Spleen (tissue), 11 donors: ENCODE measurements at regions not wholly inside any gene's neighbourhood (a gene's known extent, or its start where the extent isn't known, plus 50 kb on each side); places are given as distances from the start of the nearest gene placed in this dataset.

ENCODE experiments used
- DNase-seq: peaks from one replicate; pipeline ENCODE4 v3.0.0-alpha.2; 2020
- H3K27ac ChIP-seq, 8 donors: fragments of 200-600 bp; sonication (generic) in 7 of 8; 1 replicate in 4 of 8; 2 replicates in 4 of 8; pipeline versions ENCODE4 v1.5.0 to v1.8.0; 2016 to 2021; ENCODE audit warnings: inconsistent platforms in 4 of 8, mild to moderate bottlenecking in 4 of 8, moderate library complexity in 1 of 8
- H3K27me3 ChIP-seq, 7 donors: fragments of 200-600 bp; sonication (generic) in 6 of 7; replicated peaks in 1 of 7; 1 replicate in 4 of 7; 2 replicates in 3 of 7; pipeline versions ENCODE4 v1.5.0 to v1.8.0; 2016 to 2021; ENCODE audit warnings: inconsistent platforms in 3 of 7, mild to moderate bottlenecking in 1 of 7
- H3K36me3 ChIP-seq, 6 donors: fragments of 200-600 bp; sonication (generic) in 5 of 6; 1 replicate in 4 of 6; 2 replicates in 2 of 6; pipeline versions ENCODE4 v1.5.0 to v1.8.0; 2016 to 2021; ENCODE audit warnings: inconsistent platforms in 2 of 6
- H3K4me1 ChIP-seq, 6 donors: fragments of 200-600 bp; sonication (generic) in 5 of 6; 1 replicate in 3 of 6; 2 replicates in 3 of 6; pipeline versions ENCODE4 v1.5.0 to v1.8.0; 2016 to 2021; ENCODE audit warnings: inconsistent platforms in 3 of 6
- H3K4me3 ChIP-seq, 8 donors: fragments of 200-600 bp; sonication (generic) in 7 of 8; 1 replicate in 4 of 8; 2 replicates in 4 of 8; pipeline versions ENCODE4 v1.5.0 to v1.8.0; 2016 to 2021; ENCODE audit warnings: inconsistent platforms in 4 of 8, mild to moderate bottlenecking in 4 of 8, moderate library complexity in 2 of 8
- H3K9me3 ChIP-seq, 8 donors: fragments of 200-600 bp; sonication (generic) in 7 of 8; 1 replicate in 4 of 8; 2 replicates in 4 of 8; pipeline versions ENCODE4 v1.5.0 to v1.8.0; 2016 to 2021; ENCODE audit warnings: inconsistent platforms in 4 of 8
- CTCF ChIP-seq, 11 experiments: fragments of 200-600 bp in 7 of 11; fragments of 450-650 bp in 4 of 11; sonication (generic) in 4 of 11; IDR thresholded peaks in 8 of 11; conservative IDR thresholded peaks in 3 of 11; 1 replicate in 7 of 11; 2 replicates in 4 of 11; pipeline versions ENCODE4 v1.4.0 to v1.8.0; 2016 to 2021; ENCODE audit warnings: antibody characterized with exemption in 11 of 11, inconsistent platforms in 4 of 11, mild to moderate bottlenecking in 1 of 11
- POLR2A ChIP-seq, 3 donors: fragments of 450-650 bp; IDR thresholded peaks; one replicate each; pipeline ENCODE4 v1.5.1; 2017; ENCODE audit warnings: antibody characterized with exemption in 3 of 3, mild to moderate bottlenecking in 1 of 3
- POLR2AphosphoS5 ChIP-seq, 3 donors: sonication (generic); formaldehyde crosslinking; IDR thresholded peaks; one replicate each; pipeline ENCODE4 v1.5.1; 2017; ENCODE audit warnings: antibody characterized with exemption in 3 of 3
- WGBS, 5 donors: extraction: QIAGEN DNeasy Blood & Tissue Kit in 3 of 5; methylation state at CpG; one replicate each; pipeline versions ENCODE4 v1.1.5 to v1.1.7; 2013 to 2018; 5-methylcytosine and 5-hydroxymethylcytosine counted together
- intact Hi-C: fragments of 100-400 bp; cut with DNase I; formaldehyde crosslinking; loops from one replicate; pipeline ENCODE4 v1.15.0; 2023; ENCODE audit warnings: low total_unique reads
- donor health status: healthy with polysubstance abuse.
- donor health status: DM: no; HTN: no; CAD: no; lungs with moderate emphysema.
- donor health status: DM: no; HTN: no; CAD: no.
- donor health status: Bipolar disorder and iron deficiency.
- donor health status: healthy.
- donor health status: DM: no; HTN: no; CAD: no.
- donor health status: DM: yes; HTN: yes; CAD: no.

DNA sequence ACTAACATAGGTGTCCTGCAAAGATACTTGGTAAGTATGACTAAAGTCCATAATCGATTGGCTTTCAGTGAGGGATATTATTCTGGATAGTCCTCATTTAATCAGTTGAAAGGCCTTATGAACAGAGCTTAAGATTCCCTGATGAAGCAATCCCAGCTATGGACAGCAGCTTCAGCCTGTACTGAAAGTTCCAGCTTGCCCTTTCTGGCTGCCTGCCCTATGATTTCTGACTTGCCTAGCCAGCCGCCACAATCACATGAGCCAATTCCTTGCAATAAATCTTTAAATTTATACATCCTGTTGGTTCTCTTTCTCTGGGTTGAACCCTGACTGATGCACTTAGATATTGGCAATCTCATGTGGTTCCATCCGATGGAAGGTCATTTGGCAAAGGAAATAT, 759.0 kb upstream of the API5 start:
- Histone ChIP-seq H3K9me3 (no peaks in the 10 kb centered on the region), H3K4me3 (no peak overlapping the region), H3K36me3 (no peaks in the 10 kb centered on the region), H3K4me1 (no peaks in the 10 kb centered on the region), H3K27ac (no peak overlapping the region), H3K27me3 (no peaks in the 10 kb centered on the region)
- TF ChIP-seq CTCF (IDR thresholded peaks at IDR 0.05 in 8 of 11, conservative IDR thresholded peaks at IDR 0.05 in 3 of 11) (no peak), POLR2A (IDR thresholded peaks at IDR 0.05) (no peak), POLR2AphosphoS5 (IDR thresholded peaks at IDR 0.05) (no peak)
- 51 to 66% (median 56%) methylated on average over 3 of the region's 3 CpGs for WGBS, 5 donors
- DNase-seq = no peak
- intact Hi-C loops = no loop called here

DNA sequence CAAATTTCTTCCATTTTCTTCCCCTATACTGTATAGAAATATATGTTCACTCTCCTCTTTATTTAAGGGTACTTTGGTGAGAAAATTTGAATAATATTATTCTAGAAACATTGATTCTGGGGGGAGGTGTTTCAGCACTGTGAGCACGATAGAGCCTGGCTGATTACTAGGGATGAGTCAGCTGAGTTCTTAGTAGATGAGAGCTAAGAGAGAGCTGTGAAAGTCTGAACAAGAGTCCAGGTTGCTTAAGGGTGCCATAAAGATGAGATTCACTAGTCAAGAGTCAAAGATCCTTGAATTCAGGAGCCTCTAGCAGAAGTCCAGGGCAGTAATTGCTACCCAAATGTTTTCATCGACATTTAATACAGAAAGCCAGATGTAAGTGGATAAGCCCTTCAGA, 756.6 kb upstream of the API5 start:
- Histone ChIP-seq H3K9me3 (no peaks in the 10 kb centered on the region), H3K4me1 (no peaks in the 10 kb centered on the region), H3K27ac (no peak overlapping the region), H3K36me3 (no peaks in the 10 kb centered on the region), H3K27me3 (no peaks in the 10 kb centered on the region), H3K4me3 (no peak overlapping the region)
- TF ChIP-seq POLR2A (IDR thresholded peaks at IDR 0.05) (no peak), CTCF (IDR thresholded peaks at IDR 0.05 in 8 of 11, conservative IDR thresholded peaks at IDR 0.05 in 3 of 11) (no peak), POLR2AphosphoS5 (IDR thresholded peaks at IDR 0.05) (no peak)
- intact Hi-C loops = no loop called here
- 81 to 95% (median 85%) methylated on average over 2 of the region's 2 CpGs for WGBS, 5 donors
- DNase-seq = no peak

GRCh38 chr11:42571131-42571877, 740.5 kb upstream of the API5 start:
- Histone ChIP-seq H3K9me3 (peaks cover 0 to 27% (median 13%) of the 10 kb centered on the region in 8 donors), H3K27me3 (no peaks in the 10 kb centered on the region), H3K4me1 (no peaks in the 10 kb centered on the region), H3K4me3 (no peak overlapping the region), H3K36me3 (no peaks in the 10 kb centered on the region), H3K27ac (no peak overlapping the region)
- intact Hi-C loops = no loop called here
- TF ChIP-seq POLR2A (IDR thresholded peaks at IDR 0.05) = no peak
- TF ChIP-seq POLR2AphosphoS5 (IDR thresholded peaks at IDR 0.05) = no peak
- TF ChIP-seq CTCF (IDR thresholded peaks at IDR 0.05 in 8 of 11, conservative IDR thresholded peaks at IDR 0.05 in 3 of 11) = no peak
- DNase-seq = no peak
- 43 to 60% (median 55%) methylated on average over 12 of the region's 12 CpGs for WGBS, 5 donors

DNA sequence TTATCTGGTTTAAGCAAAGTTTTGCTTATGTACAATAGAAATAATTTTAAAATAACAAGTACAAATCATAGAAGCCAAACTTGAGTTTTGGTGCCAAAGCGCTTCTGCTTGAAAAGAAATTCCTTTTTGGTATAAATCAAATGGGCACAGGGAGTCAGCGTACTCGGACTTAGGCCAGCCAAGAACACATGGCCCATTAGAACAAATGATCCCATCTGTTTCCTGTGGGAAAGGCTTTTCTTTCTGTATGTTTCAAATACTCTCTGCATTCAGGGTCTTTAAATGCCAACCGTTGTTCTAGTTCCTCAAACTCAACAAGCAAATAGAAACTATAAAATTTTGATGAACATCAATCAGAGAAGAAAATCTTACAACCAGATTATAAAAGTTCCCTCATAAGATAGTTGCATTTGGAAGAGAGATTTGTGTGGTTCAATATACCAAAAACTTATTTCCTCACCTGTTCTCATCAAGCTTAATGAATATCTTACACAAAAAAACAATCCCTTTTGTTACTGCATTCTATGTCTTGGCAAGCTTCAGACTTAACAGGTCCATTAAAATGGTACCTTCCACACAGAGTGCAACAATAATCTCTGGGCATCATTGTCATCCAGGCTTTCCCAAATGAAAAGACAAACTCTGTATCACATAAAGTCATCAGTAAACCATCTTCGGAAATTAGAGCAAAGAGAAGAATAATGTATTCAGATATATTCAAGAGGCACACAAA, 739.8 kb upstream of the API5 start:
- Histone ChIP-seq H3K36me3 (no peaks in the 10 kb centered on the region), H3K9me3 (peaks cover 0 to 21% (median 8%) of the 10 kb centered on the region in 8 donors), H3K27ac (no peak overlapping the region), H3K27me3 (no peaks in the 10 kb centered on the region), H3K4me3 (no peak overlapping the region), H3K4me1 (no peaks in the 10 kb centered on the region)
- 31 to 43% (median 35%) methylated on average over 5 of the region's 5 CpGs for WGBS, 5 donors
- TF ChIP-seq POLR2AphosphoS5 (IDR thresholded peaks at IDR 0.05) = no peak
- no peak for TF ChIP-seq POLR2A (IDR thresholded peaks at IDR 0.05)
- no peak for TF ChIP-seq CTCF (IDR thresholded peaks at IDR 0.05 in 8 of 11, conservative IDR thresholded peaks at IDR 0.05 in 3 of 11)
- DNase-seq = no peak
- intact Hi-C loops = no loop called here
